HEK293T (cell line): ENCODE measurements at regions not wholly inside any gene's neighbourhood (a gene's known extent, or its start where the extent isn't known, plus 50 kb on each side); places are given as distances from the start of the nearest gene placed in this dataset.

Source experiments
- CTCF ChIA-PET: fragments of 350-600 bp; formaldehyde crosslinking; extraction: SDS; loops from one replicate; lab custom pipeline; 2021; ENCODE audit warnings: antibody characterized with exemption, inconsistent platforms; lab: Yijun Ruan, JAX
- POLR2A ChIA-PET: fragments of 350-600 bp; formaldehyde crosslinking; extraction: SDS; loops from one replicate; lab custom pipeline; 2020; ENCODE audit warnings: antibody characterized with exemption, inconsistent platforms; lab: Yijun Ruan, JAX
- DNase-seq: peaks from one replicate; pipeline ENCODE4 v3.0.0; 2012; ENCODE audit warnings: mixed read lengths; ENCODE audit errors: extremely low spot score
- ARNT ChIP-seq: fragments of 450-650 bp; IDR thresholded peaks from 2 replicates; pipeline ENCODE4 v1.6.1; 2017; ENCODE audit warnings: mild to moderate bottlenecking
- BHLHE40 ChIP-seq: fragments of 450-650 bp; IDR thresholded peaks from 2 replicates; pipeline ENCODE4 v1.6.1; 2016; ENCODE audit warnings: mild to moderate bottlenecking, moderate library complexity, borderline replicate concordance
- CTBP1 ChIP-seq: fragments of 450-650 bp; IDR thresholded peaks from 2 replicates; pipeline ENCODE4 v1.6.1; 2016; ENCODE audit warnings: borderline replicate concordance
- ELF4 ChIP-seq: fragments of 450-650 bp; IDR thresholded peaks from 2 replicates; pipeline ENCODE4 v1.6.1; 2017; ENCODE audit warnings: antibody characterized with exemption
- FOXA1 ChIP-seq: fragments of 450-650 bp; IDR thresholded peaks from 2 replicates; pipeline ENCODE4 v1.6.1; 2016; ENCODE audit warnings: mild to moderate bottlenecking
- FOXK2 ChIP-seq: fragments of 450-650 bp; IDR thresholded peaks from 2 replicates; pipeline ENCODE4 v1.6.1; 2016; ENCODE audit warnings: mild to moderate bottlenecking
- FOXM1 ChIP-seq: fragments of 450-650 bp; IDR thresholded peaks from 2 replicates; pipeline ENCODE4 v1.6.1; 2017; ENCODE audit warnings: mild to moderate bottlenecking, borderline replicate concordance
- HDGF ChIP-seq: fragments of 450-650 bp; IDR thresholded peaks from 2 replicates; pipeline ENCODE4 v1.6.1; 2017; ENCODE audit warnings: antibody characterized with exemption, borderline replicate concordance
- L3MBTL2 ChIP-seq: fragments of 450-650 bp; conservative IDR thresholded peaks from 2 replicates; pipeline ENCODE4 v1.6.1; 2016; ENCODE audit warnings: mild to moderate bottlenecking
- LEF1 ChIP-seq: fragments of 450-650 bp; IDR thresholded peaks from 2 replicates; pipeline ENCODE4 v1.6.1; 2017; ENCODE audit warnings: mild to moderate bottlenecking, borderline replicate concordance
- NFRKB ChIP-seq: fragments of 450-650 bp; IDR thresholded peaks from 2 replicates; pipeline ENCODE4 v1.6.1; 2016; ENCODE audit warnings: mild to moderate bottlenecking, moderate library complexity
- PKNOX1 ChIP-seq: fragments of 450-650 bp; IDR thresholded peaks from 2 replicates; pipeline ENCODE4 v1.6.1; 2016
- SP1 ChIP-seq: fragments of 450-650 bp; IDR thresholded peaks from 2 replicates; pipeline ENCODE4 v1.6.1; 2017
- SUZ12 ChIP-seq: fragments of 450-650 bp; IDR thresholded peaks from 2 replicates; pipeline ENCODE4 v1.6.1; 2016; ENCODE audit warnings: mild to moderate bottlenecking
- TARDBP ChIP-seq: fragments of 450-650 bp; IDR thresholded peaks from 2 replicates; pipeline ENCODE4 v1.6.1; 2016
- ZNF384 ChIP-seq: fragments of 450-650 bp; IDR thresholded peaks from 2 replicates; pipeline ENCODE4 v1.6.1; 2016

DNA sequence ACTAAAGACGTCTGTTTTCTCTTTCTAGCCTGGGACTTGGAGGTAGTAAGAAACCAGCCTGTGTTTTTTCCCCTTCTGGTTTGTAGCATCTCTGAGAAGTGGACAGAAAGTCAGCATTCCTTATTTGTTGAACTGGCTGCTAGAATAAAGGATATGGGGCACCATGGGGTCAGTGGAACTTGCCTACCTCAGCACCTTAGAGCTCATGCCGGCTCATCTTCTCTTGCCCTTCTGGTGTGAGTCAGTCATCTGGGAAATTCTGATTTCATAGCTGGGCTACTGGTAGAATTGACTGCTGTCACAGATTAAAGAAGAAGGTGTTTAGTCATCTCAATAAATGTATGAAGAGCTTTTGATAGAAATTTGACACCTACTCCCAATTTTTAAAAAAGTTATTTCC is 202.7 kb upstream of the TOPAZ1 start:
- POLR2A ChIA-PET, result no interaction called here
- CTCF ChIA-PET, result no interaction called here
- no peak for TF ChIP-seq SUZ12
- TF ChIP-seq FOXA1, result no peak
- TF ChIP-seq TARDBP, result no peak
- no peak for DNase-seq

DNA sequence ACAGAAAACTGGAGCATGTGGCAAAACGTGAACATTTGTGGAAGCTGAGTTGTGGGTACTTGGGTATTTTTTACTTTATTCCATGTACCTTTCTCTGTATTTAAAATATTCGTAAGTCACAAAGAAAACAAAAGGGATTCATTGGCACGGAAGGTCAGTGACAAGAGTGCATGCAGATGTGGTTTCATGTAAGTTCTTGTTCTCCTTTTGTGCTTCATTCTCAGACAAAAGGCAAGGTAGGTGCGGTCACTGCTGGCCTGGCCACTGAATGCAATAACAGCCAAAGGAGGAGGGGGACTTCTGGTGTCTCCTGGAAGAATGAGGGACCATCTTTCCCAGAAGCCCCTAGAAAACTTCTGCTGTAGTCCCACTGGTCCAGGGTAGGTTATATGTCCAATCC is 200.0 kb upstream of the TOPAZ1 start:
- TF ChIP-seq BHLHE40 (no peak), TARDBP (no peak), LEF1 (no peak), FOXK2 (no peak), FOXM1 (no peak), CTBP1 (no peak), SUZ12 (no peak), L3MBTL2 (no peak), FOXA1 (no peak), ELF4 (no peak), NFRKB (no peak), HDGF (no peak), ZNF384 (no peak)
- no peak for DNase-seq
- POLR2A ChIA-PET, result no interaction called here
- CTCF ChIA-PET, result no interaction called here

DNA sequence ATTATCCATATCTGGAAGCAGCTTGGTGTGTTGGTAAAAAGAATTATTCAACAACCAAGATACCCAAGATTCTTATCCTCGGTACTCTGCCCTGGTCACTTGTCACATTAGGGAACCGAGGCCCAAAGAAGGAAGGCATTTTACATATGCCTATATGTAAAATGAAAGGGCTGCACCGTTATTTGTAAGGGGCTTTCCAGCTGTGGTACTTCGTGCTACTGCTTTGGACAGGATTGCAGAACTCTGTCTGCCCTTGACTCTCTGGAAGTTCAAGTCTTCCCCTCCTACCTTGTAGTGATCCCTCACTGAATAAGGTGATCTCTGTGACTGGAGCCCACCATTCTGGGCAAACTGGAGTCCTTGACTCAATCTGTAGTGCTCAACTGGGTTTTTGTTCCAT is 198.9 kb upstream of the TOPAZ1 start:
- POLR2A ChIA-PET, result no interaction called here
- CTCF ChIA-PET, result no interaction called here
- no peak for DNase-seq
- TF ChIP-seq SP1 (no peak), ARNT (no peak), SUZ12 (no peak), BHLHE40 (no peak), L3MBTL2 (no peak), FOXA1 (no peak), FOXK2 (no peak), HDGF (no peak), CTBP1 (no peak), NFRKB (no peak), LEF1 (no peak)

DNA sequence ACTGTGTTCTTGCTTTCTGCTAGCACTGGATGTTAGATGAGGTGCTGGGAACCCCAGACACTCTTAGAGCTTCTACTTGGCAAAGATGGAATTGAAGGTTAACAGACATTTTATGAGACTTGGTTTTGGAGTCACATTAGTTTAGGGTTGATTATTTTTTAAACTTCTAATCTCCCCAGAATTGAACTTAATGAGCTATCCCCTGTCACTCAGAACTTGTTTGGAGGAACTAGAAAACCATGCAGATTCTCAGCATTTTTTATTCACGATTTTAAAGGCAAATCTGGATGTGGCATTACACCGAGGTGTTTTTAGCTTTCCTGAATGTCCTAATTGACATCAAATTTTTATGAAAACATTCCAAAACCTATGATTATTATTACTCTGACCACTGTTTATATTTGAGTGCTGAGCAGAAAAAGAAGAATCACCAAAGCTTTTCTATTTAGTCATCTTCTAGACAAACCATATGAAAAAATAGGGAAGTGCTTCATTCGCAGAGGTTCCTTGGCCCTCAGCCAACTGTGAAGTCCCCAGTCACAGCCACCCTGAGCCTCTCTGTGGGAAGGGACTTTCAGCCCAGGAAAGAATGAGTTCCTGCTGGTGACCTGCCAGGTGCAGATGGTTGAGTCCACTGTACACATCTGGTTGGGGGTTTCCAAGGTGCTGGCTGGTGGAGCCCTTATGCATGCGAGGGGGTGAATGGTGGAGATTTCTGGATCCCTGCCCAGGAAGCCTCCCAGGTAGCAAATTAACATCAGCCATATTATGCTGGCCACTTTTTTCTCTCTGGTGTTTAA is 196.0 kb upstream of the TOPAZ1 start:
- no peak for DNase-seq
- POLR2A ChIA-PET, result no interaction called here
- TF ChIP-seq FOXA1 (no peak), TARDBP (no peak), NFRKB (no peak), FOXM1 (no peak), HDGF (no peak), CTBP1 (no peak), SP1 (no peak), SUZ12 (no peak), PKNOX1 (no peak), ARNT (no peak), BHLHE40 (no peak), ELF4 (no peak), FOXK2 (no peak)
- CTCF ChIA-PET, result interaction anchor here (0.6 kb wide), 1 partner anchor 155 kb away, joined by 6 read pairs; no protein-coding TSS in a partner anchor

DNA sequence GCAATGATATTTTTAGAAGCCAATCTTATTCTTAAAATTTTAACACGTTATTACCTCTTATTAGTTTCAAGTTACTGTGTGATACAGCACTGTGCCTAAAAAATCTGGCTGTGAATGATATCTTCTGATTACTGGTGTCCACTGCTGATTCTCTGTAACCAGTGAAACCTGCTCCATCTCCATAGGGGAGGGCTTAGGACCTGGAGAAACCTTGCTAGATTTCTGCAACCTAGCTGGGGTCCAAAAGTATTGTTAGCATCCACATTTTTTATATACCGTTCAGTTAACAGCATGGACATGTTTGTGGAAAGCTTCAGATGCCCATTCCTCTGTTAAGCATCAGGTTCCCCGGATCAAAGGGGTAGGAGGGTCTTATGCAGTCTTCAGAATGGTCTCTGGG is 193.9 kb upstream of the TOPAZ1 start:
- DNase-seq, result no peak
- TF ChIP-seq LEF1 (no peak), CTBP1 (no peak), HDGF (no peak), FOXK2 (no peak), BHLHE40 (no peak), NFRKB (no peak), TARDBP (no peak), ELF4 (no peak), FOXM1 (no peak), SUZ12 (no peak), L3MBTL2 (no peak), SP1 (no peak), ZNF384 (no peak), FOXA1 (no peak)
- ChIA-PET POLR2A (no interaction called here), CTCF (no interaction called here)

- CTCF ChIA-PET, result no interaction called here
- POLR2A ChIA-PET, result no interaction called here
- no peak for DNase-seq
- TF ChIP-seq FOXM1, result no peak
- no peak for TF ChIP-seq FOXK2
- TF ChIP-seq PKNOX1, result no peak
- TF ChIP-seq BHLHE40, result no peak
- no peak for TF ChIP-seq NFRKB
- TF ChIP-seq HDGF, result no peak
- TF ChIP-seq TARDBP, result no peak
- TF ChIP-seq CTBP1, result no peak
- TF ChIP-seq ARNT, result no peak
- no peak for TF ChIP-seq FOXA1
- no peak for TF ChIP-seq ELF4
- TF ChIP-seq SP1, result no peak
- no peak for TF ChIP-seq ZNF384
- TF ChIP-seq LEF1, result no peak
- no peak for TF ChIP-seq L3MBTL2
- TF ChIP-seq SUZ12, result no peak
Observed at GRCh38 chr3:44048196-44048924, 193.3 kb upstream of the TOPAZ1 start.
